Inflammatory macrophage treated with lipopolysaccharide for 1 hour (primary cell): ENCODE measurements at regions not wholly inside any gene's neighbourhood (a gene's known extent, or its start where the extent isn't known, plus 50 kb on each side); places are given as distances from the start of the nearest gene placed in this dataset.

Experiments
- DNase-seq, 2 donors: peaks; one replicate each; pipeline ENCODE4 v3.0.0-alpha.2; 2020 to 2022

DNA sequence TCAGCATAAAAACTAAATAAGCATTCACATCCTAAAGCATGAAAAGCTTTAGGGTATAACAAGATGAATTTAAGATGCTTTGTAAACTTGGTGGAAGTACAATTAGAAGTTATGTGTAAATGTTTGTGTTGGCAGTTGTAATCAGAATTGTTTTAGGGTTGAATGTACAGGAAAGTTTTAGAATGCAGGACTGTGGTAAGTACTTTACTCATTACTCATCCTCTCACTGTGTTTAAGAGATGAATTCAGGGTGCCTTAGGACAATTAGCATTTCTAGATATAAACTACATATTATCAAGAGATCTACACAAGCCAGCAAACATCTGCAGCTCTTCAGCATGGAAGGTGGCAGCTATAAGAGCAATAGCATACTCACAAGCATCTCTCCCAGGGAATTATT lies 77.5 kb upstream of the ELOVL6 start:
- no peak for DNase-seq

DNA sequence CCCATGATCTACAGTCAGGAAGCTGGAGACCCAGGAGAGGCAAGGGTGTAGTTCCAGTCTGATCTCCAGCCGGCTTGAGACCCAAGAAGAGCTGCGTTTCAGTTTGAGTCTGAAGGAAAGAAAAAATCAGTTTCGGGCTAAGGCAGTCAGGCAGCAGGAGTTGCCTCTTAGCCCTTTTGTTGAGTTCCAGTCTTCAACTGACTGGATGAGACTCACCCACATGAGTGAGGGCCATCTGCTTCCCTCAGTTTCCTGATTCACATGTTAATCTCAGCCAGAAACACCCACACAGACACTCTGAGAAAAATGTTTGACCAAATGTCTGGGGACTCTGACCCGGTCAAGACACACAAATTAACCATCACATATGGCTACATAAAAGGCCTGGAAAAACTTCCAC lies 73.6 kb upstream of the ELOVL6 start:
- DNase-seq: no peak

DNA sequence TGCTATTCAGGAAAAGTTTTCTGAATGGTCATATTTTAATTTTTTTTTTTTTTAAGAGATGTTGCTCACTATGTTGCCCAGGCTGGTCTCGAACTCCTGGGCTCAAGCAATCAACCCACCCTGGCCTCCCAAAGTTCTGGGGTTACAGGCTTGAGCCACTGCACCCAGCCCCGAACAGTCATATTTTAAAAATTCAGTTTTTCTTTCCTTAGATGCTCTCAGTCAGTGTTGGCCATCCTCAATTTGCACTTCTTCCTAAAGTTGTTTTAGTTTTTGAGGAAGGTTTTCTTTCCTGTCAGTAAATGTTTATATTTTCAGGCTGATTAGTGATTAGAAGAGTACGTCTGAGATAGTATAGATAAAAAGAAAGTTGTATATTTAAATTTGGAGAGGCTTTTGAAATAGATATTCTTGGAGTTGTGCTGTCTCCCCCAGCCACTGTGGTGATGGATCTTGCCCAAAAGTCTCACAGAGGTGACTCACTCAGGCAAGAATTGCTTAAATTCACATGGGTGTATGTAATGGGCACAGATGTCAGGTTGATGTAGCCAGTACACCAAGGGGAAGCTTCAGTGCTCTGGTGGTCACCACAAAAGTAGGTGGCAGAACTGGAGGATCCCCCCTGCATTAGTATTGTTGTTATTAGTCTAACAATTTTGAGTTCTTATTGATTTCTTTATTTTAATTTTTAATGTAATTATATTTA lies 72.2 kb upstream of the ELOVL6 start:
- DNase-seq: no peak

DNA sequence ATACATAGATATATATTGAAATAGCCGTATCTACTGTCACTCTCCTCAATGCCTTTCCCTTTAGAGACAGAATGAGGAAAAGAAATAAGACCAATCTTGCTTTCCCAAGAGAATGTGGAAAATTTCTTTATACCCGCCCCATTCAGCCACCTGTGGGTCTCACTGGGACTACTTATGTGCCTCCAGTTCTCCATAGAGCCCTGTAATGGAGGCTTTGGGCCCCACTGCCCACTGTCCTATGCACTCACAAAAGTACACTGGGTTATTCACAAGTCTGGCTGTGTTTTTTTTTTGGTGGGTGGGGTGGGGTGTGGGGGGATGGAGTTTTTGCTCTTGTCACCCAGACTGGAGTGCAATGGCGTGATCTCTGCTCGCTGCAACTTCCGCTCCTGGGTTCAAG lies 70.4 kb upstream of the ELOVL6 start:
- DNase-seq: no peak

DNA sequence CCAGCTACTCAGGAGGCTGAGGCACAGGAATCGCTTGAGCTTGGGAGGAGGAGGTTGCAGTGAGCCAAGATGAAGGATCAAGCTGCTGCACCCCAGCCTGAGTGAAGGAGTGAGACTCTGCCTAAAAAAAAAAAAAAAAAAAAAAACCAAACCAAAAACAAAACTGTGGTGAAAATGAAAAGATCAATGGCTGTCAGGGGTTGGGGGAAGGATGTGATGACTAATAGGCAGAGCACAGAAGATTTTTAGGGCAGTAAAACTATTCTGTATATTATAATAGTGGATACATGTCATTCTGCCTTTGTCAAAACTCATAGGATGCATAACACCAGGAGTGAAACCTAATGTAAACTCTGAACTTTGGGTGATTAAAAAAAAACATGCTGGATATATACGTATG lies 69.9 kb upstream of the ELOVL6 start:
- no peak for DNase-seq

DNA sequence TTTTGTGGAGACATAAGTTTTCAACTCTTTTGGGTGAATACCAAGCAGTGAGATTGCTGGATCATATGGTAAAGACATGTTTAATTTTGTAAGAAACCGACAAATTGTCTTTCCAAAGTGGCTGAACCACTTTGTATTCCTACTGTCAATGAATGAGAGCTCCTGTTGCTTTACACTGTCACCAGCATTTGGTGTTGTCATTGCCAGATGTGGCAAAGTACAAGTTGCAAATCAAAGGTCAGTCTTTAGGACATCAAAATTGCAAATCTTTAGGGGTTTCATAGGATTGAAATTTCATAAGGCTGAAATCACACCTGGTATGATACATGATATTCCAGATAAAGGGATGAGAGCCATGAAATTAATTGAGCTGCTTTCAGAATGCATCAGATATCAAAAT lies 67.7 kb upstream of the ELOVL6 start:
- no peak for DNase-seq

DNA sequence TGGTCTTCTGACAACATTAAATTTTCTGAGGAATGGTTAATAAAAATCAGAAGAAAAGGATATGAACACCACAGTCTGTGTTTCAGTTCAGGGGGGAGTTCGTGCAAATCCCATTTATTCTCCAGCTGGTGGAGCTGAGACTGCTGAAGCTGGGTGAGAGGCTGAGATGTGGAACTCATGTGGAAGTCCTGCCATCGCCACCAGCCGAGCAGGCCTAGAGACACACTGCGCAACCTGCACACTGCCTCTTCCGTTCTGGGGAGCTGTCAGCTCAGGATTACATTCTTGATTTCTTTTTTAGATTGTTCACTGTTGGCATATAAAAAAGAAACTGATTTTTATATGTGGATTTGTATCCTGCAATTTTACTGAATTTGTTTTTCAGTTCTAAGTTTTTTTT lies 66.6 kb upstream of the ELOVL6 start:
- no peak for DNase-seq

DNA sequence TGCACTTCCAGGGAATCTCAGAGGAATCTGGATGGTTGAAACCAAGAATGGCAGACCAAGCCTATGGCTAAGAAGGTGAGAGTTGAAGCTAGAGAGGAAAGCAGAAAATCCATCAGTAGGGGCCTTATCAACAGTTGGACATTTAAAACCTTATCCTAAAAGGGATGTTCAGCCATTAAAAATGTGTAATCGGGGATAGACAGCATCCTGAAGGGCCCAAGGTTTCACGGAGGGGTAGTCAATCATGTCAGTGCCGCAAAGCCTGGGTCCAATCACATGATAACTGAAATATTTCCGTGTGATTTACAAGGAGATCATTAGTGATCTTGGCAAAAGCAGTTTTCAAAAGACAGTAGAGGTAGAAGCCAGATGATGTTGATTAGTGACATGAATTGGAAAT lies 61.9 kb upstream of the ELOVL6 start:
- no peak for DNase-seq

DNA sequence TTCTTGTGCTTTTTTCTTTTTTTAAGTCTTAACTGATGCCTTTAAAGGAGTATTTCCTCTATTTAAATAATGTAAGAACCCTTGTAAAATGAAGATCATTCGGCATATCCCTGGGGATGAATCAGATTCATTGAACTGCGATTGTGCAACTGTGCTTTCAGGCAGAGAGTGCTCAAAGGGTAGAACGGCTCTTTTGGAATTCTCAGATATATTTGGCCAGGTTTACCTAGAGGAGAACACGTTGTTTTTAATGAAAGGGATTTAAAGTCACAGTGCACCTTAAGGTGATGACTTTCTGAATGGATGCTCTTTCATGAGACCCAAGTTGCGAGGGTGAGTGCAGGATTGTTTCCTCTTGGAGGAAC lies 51.6 kb upstream of the ELOVL6 start:
- DNase-seq: no peak

DNA sequence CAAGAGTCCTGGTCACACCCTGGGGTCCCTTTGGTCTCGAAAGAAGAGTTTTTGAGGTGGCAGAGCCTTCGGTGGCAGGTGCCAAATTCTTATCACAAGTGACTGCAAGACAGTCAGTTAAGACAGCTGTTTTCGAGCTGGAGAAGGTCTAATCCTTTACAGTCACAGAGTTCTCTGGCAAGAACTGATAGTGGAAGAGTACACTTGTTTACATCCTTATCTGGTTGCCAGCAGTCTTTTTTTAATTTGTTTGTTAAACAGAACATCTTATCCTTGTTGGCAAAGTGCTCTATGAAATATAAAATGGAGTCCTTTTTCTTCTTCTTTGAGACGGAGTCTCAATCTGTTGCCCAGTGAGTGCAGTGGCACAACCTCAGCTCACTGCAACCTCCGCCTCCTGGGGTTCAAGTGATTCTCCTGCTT lies 50.4 kb upstream of the ELOVL6 start:
- no peak for DNase-seq
